ENCODE measurements at regions not wholly inside any gene's neighbourhood (a gene's known extent, or its start where the extent isn't known, plus 50 kb on each side); places are given as distances from the start of the nearest gene placed in this dataset.

DNA sequence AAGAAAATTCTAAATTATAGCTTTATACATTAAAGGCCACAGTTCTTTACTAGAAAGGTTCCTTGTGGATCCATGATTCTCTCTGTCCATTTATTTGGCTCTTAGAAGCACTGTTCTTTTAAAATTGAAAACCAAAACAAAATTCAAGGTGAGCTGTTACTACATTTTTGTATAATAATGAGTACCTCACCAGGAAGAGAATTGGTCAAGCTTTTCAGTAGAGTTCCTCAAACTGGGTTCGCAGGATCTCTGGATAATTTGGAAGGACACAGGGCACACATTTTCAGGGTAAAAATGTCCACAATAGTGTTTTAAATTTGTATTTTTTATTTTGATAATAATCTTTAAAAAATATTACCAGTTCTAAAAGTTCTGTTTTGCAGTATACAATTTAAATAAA, 93.0 kb downstream of the PPP1R3A start:
- no peak for DNase-seq (ENCODE audit: low spot score)
- H3K36me3 ChIP-seq (replicated peaks in 1 of 2; ENCODE audit: control insufficient read depth in 2 of 2, insufficient read depth in 2 of 2, low read length in 2 of 2), result no peaks in the 10 kb centered on the region
- no peak overlapping the region for H2BK15ac ChIP-seq (ENCODE audit: low read length)
- H2AFZ ChIP-seq (ENCODE audit: low read length), result no peak overlapping the region
- H4K91ac ChIP-seq (ENCODE audit: low read depth, low read length, poor library complexity), result no peak overlapping the region
- H3K23ac ChIP-seq (ENCODE audit: low read depth, low read length, poor library complexity), result no peak overlapping the region
- no peak overlapping the region for H2AK5ac ChIP-seq (ENCODE audit: low read depth, low read length)
- H3K27ac ChIP-seq (replicated peaks; ENCODE audit: low read length), result no peak overlapping the region
- no peak overlapping the region for H3K4ac ChIP-seq (ENCODE audit: low read length)
- no peak overlapping the region for H2BK5ac ChIP-seq (ENCODE audit: low read length)
- no peaks in the 10 kb centered on the region for H3K9me3 ChIP-seq (replicated peaks in 1 of 2; ENCODE audit: control insufficient read depth in 2 of 2, insufficient read depth in 1 of 2, low read depth in 1 of 2, low read length in 2 of 2)
- no peak overlapping the region for H3K9ac ChIP-seq (ENCODE audit: low read depth, low read length, poor library complexity)
- H3K4me3 ChIP-seq (ENCODE audit: low read length in 2 of 2), result no peak overlapping the region
- H3K14ac ChIP-seq (ENCODE audit: low read length), result no peak overlapping the region
- no CpG with 5 or more reads among the region's 1 CpG for WGBS, 2 donors (ENCODE audit: extremely low coverage in 2 of 2, insufficient read length in 2 of 2, insufficient replicate concordance in 1 of 2)
- H2BK12ac ChIP-seq (ENCODE audit: low read length), result no peak overlapping the region
- H3K27me3 ChIP-seq (ENCODE audit: control insufficient read depth in 3 of 3, insufficient read depth in 3 of 3, low read depth in 1 of 3, low read length in 3 of 3), result no peaks in the 10 kb centered on the region
- H4K8ac ChIP-seq (ENCODE audit: low read depth, low read length), result no peak overlapping the region
- peaks cover 0 to 7% of the 10 kb centered on the region in 2 donors for H3K4me1 ChIP-seq (ENCODE audit: control insufficient read depth in 2 of 2, insufficient read depth in 1 of 2, low read depth in 1 of 2, low read length in 2 of 2)
- no peak overlapping the region for H2BK120ac ChIP-seq (ENCODE audit: low read depth, low read length)
- H3K18ac ChIP-seq (ENCODE audit: low read length), result no peak overlapping the region
- no peaks in the 10 kb centered on the region for H3K79me1 ChIP-seq (ENCODE audit: low read depth, low read length)
- H3K4me2 ChIP-seq (ENCODE audit: insufficient read depth, low read length, poor library complexity, severe bottlenecking), result no peak overlapping the region

DNA sequence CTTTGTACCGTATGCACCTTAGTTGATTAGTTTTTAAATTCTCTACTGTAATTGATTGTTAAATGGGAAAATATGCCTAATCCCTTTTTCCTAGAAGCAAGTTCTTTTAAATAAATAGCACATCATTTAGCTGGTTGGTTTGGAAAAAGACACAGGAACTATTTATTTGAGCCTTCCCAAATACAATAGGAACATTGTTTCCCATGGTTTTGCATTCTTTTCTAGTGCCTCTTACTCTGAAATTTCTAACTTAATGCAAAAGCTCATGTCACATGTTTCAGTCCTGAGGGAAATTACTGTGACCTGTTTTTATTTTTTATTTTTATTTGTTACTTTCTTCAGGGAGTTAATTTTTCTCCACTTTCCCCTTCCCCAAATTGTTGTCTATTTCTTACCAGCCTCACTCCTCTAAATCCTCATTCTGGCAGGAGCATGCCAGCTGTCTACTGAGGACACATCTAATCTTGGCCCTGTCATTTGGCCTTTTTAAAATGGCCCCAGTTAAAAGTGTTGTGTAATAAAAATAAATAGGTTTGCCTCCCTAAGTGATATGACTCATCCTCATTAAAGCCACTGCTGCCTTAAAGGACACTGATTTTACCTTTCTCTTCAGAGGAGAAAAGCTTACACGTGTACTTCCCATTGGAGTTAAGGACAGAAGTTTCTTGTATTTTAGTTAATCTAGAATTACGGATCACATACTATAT, 94.5 kb downstream of the PPP1R3A start:
- Histone ChIP-seq H3K36me3 (replicated peaks in 1 of 2; ENCODE audit: control insufficient read depth in 2 of 2, insufficient read depth in 2 of 2, low read length in 2 of 2) (no peaks in the 10 kb centered on the region), H2BK120ac (ENCODE audit: low read depth, low read length) (no peak overlapping the region), H3K4me1 (ENCODE audit: control insufficient read depth in 2 of 2, insufficient read depth in 1 of 2, low read depth in 1 of 2, low read length in 2 of 2) (peaks cover 0 to 7% of the 10 kb centered on the region in 2 donors), H4K8ac (ENCODE audit: low read depth, low read length) (no peak overlapping the region), H3K4me2 (ENCODE audit: insufficient read depth, low read length, poor library complexity, severe bottlenecking) (no peak overlapping the region), H3K18ac (ENCODE audit: low read length) (no peak overlapping the region), H2BK12ac (ENCODE audit: low read length) (no peak overlapping the region), H3K79me1 (ENCODE audit: low read depth, low read length) (no peaks in the 10 kb centered on the region), H3K14ac (ENCODE audit: low read length) (no peak overlapping the region), H2BK5ac (ENCODE audit: low read length) (no peak overlapping the region), H3K9ac (ENCODE audit: low read depth, low read length, poor library complexity) (no peak overlapping the region), H2BK15ac (ENCODE audit: low read length) (no peak overlapping the region), H3K9me3 (replicated peaks in 1 of 2; ENCODE audit: control insufficient read depth in 2 of 2, insufficient read depth in 1 of 2, low read depth in 1 of 2, low read length in 2 of 2) (no peaks in the 10 kb centered on the region), H4K91ac (ENCODE audit: low read depth, low read length, poor library complexity) (no peak overlapping the region), H3K27me3 (ENCODE audit: control insufficient read depth in 3 of 3, insufficient read depth in 3 of 3, low read depth in 1 of 3, low read length in 3 of 3) (no peaks in the 10 kb centered on the region), H3K27ac (replicated peaks; ENCODE audit: low read length) (no peak overlapping the region), H2AFZ (ENCODE audit: low read length) (no peak overlapping the region), H2AK5ac (ENCODE audit: low read depth, low read length) (no peak overlapping the region), H3K4ac (ENCODE audit: low read length) (no peak overlapping the region), H3K23ac (ENCODE audit: low read depth, low read length, poor library complexity) (no peak overlapping the region), H3K4me3 (ENCODE audit: low read length in 2 of 2) (no peak overlapping the region)
- no peak for DNase-seq (ENCODE audit: low spot score)
- no CpG with 5 or more reads among the region's 3 CpGs for WGBS, 2 donors (ENCODE audit: extremely low coverage in 2 of 2, insufficient read length in 2 of 2, insufficient replicate concordance in 1 of 2)

DNA sequence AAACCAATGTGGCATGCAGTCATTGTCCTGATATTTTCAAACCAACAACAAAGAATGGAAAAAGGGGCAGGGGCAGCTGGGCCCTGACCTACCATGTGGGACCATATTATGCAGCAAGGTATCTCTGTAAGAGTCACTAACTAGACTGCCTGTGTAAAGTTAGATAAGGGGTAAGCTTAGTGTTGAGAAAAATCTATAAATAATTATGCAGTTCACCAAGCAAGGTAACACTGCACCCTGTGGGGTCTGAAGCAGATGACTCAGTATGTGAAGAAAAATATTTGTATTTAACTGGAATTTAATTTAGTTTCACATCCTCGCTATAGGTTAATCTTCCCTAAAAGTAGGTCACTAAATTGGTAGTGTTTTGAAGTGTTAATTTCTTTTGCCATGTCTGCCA, 99.3 kb downstream of the PPP1R3A start:
- H3K36me3 ChIP-seq (replicated peaks in 1 of 2; ENCODE audit: control insufficient read depth in 2 of 2, insufficient read depth in 2 of 2, low read length in 2 of 2), result no peaks in the 10 kb centered on the region
- no peak overlapping the region for H3K4me2 ChIP-seq (ENCODE audit: insufficient read depth, low read length, poor library complexity, severe bottlenecking)
- no peaks in the 10 kb centered on the region for H3K9me3 ChIP-seq (replicated peaks in 1 of 2; ENCODE audit: control insufficient read depth in 2 of 2, insufficient read depth in 1 of 2, low read depth in 1 of 2, low read length in 2 of 2)
- H3K79me1 ChIP-seq (ENCODE audit: low read depth, low read length), result no peaks in the 10 kb centered on the region
- no peak overlapping the region for H2BK12ac ChIP-seq (ENCODE audit: low read length)
- peaks cover 0 to 3% of the 10 kb centered on the region in 2 donors for H3K4me1 ChIP-seq (ENCODE audit: control insufficient read depth in 2 of 2, insufficient read depth in 1 of 2, low read depth in 1 of 2, low read length in 2 of 2)
- H3K23ac ChIP-seq (ENCODE audit: low read depth, low read length, poor library complexity), result no peak overlapping the region
- no peak overlapping the region for H2BK15ac ChIP-seq (ENCODE audit: low read length)
- H3K27me3 ChIP-seq (ENCODE audit: control insufficient read depth in 3 of 3, insufficient read depth in 3 of 3, low read depth in 1 of 3, low read length in 3 of 3), result no peaks in the 10 kb centered on the region
- no CpG with 5 or more reads among the region's 1 CpG for WGBS, 2 donors (ENCODE audit: extremely low coverage in 2 of 2, insufficient read length in 2 of 2, insufficient replicate concordance in 1 of 2)
- H2BK120ac ChIP-seq (ENCODE audit: low read depth, low read length), result no peak overlapping the region
- H3K14ac ChIP-seq (ENCODE audit: low read length), result no peak overlapping the region
- H2BK5ac ChIP-seq (ENCODE audit: low read length), result no peak overlapping the region
- no peak overlapping the region for H3K9ac ChIP-seq (ENCODE audit: low read depth, low read length, poor library complexity)
- H3K4ac ChIP-seq (ENCODE audit: low read length), result no peak overlapping the region
- no peak overlapping the region for H4K91ac ChIP-seq (ENCODE audit: low read depth, low read length, poor library complexity)
- H3K27ac ChIP-seq (replicated peaks; ENCODE audit: low read length), result no peak overlapping the region
- H3K4me3 ChIP-seq (ENCODE audit: low read length in 2 of 2), result no peak overlapping the region
- no peak overlapping the region for H2AK5ac ChIP-seq (ENCODE audit: low read depth, low read length)
- no peak overlapping the region for H2AFZ ChIP-seq (ENCODE audit: low read length)
- no peak overlapping the region for H4K8ac ChIP-seq (ENCODE audit: low read depth, low read length)
- no peak overlapping the region for H3K18ac ChIP-seq (ENCODE audit: low read length)
- DNase-seq (ENCODE audit: low spot score), result no peak

DNA sequence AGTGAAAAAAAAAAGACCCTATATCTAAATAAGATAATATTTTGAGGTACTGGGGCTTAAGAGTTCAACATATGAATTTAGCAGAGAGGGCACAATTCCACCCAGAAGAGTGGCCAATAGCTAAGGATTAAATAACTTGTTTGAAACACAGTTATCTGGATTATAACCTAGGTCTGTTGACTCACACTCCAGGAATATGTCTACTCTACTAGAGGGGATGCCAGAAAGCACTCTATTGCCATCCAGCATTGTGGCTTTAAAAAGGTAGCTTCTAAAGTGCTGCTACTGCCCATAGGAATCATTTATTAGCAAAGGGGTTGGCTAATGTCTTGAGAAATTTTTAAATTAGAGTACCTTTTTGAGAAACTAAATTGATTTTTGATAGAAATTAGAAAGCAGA, 102.2 kb downstream of the PPP1R3A start:
- no peaks in the 10 kb centered on the region for H3K36me3 ChIP-seq (replicated peaks in 1 of 2; ENCODE audit: control insufficient read depth in 2 of 2, insufficient read depth in 2 of 2, low read length in 2 of 2)
- no peak for DNase-seq (ENCODE audit: low spot score)
- H3K79me1 ChIP-seq (ENCODE audit: low read depth, low read length), result no peaks in the 10 kb centered on the region
- H3K14ac ChIP-seq (ENCODE audit: low read length), result no peak overlapping the region
- no peak overlapping the region for H3K23ac ChIP-seq (ENCODE audit: low read depth, low read length, poor library complexity)
- no peak overlapping the region for H2BK12ac ChIP-seq (ENCODE audit: low read length)
- H4K91ac ChIP-seq (ENCODE audit: low read depth, low read length, poor library complexity), result no peak overlapping the region
- H2AFZ ChIP-seq (ENCODE audit: low read length), result no peak overlapping the region
- H2BK15ac ChIP-seq (ENCODE audit: low read length), result no peak overlapping the region
- H2BK120ac ChIP-seq (ENCODE audit: low read depth, low read length), result no peak overlapping the region
- no peak overlapping the region for H3K9ac ChIP-seq (ENCODE audit: low read depth, low read length, poor library complexity)
- H3K27ac ChIP-seq (replicated peaks; ENCODE audit: low read length), result no peak overlapping the region
- no peaks in the 10 kb centered on the region for H3K27me3 ChIP-seq (ENCODE audit: control insufficient read depth in 3 of 3, insufficient read depth in 3 of 3, low read depth in 1 of 3, low read length in 3 of 3)
- peaks cover 0 to 1% of the 10 kb centered on the region in 2 donors for H3K4me1 ChIP-seq (ENCODE audit: control insufficient read depth in 2 of 2, insufficient read depth in 1 of 2, low read depth in 1 of 2, low read length in 2 of 2)
- no peak overlapping the region for H3K4me3 ChIP-seq (ENCODE audit: low read length in 2 of 2)
- H4K8ac ChIP-seq (ENCODE audit: low read depth, low read length), result no peak overlapping the region
- no peak overlapping the region for H3K4ac ChIP-seq (ENCODE audit: low read length)
- no peak overlapping the region for H3K18ac ChIP-seq (ENCODE audit: low read length)
- H3K4me2 ChIP-seq (ENCODE audit: insufficient read depth, low read length, poor library complexity, severe bottlenecking), result no peak overlapping the region
- no peak overlapping the region for H2AK5ac ChIP-seq (ENCODE audit: low read depth, low read length)
- H2BK5ac ChIP-seq (ENCODE audit: low read length), result no peak overlapping the region
- H3K9me3 ChIP-seq (replicated peaks in 1 of 2; ENCODE audit: control insufficient read depth in 2 of 2, insufficient read depth in 1 of 2, low read depth in 1 of 2, low read length in 2 of 2), result no peaks in the 10 kb centered on the region
